Progenitor cell of endocrine pancreas (in vitro differentiated cells): ENCODE measurements at regions not wholly inside any gene's neighbourhood (a gene's known extent, or its start where the extent isn't known, plus 50 kb on each side); places are given as distances from the start of the nearest gene placed in this dataset.

ENCODE experiments used
- DNase-seq: peaks from one replicate; pipeline ENCODE4 v3.0.0; 2021; ENCODE audit warnings: low spot score; ENCODE audit not compliant: unreplicated experiment
- H3K27ac Mint-ChIP-seq: 2 replicates; pipeline ENCODE4 v1.8.0; 2021; ENCODE audit warnings: mild to moderate bottlenecking, moderate library complexity, mixed read lengths
- H3K27me3 Mint-ChIP-seq: 2 replicates; pipeline ENCODE4 v1.8.0; 2021; ENCODE audit warnings: mixed read lengths
- H3K36me3 Mint-ChIP-seq: 2 replicates; pipeline ENCODE4 v1.8.0; 2022; ENCODE audit warnings: mixed read lengths; ENCODE audit not compliant: insufficient read depth
- H3K4me1 Mint-ChIP-seq: 2 replicates; pipeline ENCODE4 v1.8.0; 2021; ENCODE audit warnings: low read depth, mixed read lengths
- H3K4me3 Mint-ChIP-seq: 2 replicates; pipeline ENCODE4 v1.8.0; 2021; ENCODE audit warnings: low read depth, mild to moderate bottlenecking, moderate library complexity, mixed read lengths
- H3K9me3 Mint-ChIP-seq: 2 replicates; pipeline ENCODE4 v1.8.0; 2021; ENCODE audit warnings: low read depth, mixed read lengths
- CTCF ChIP-seq: fragments of 200-600 bp; sonication (generic); IDR thresholded peaks from one replicate; pipeline ENCODE4 v1.5.0; 2021; ENCODE audit warnings: antibody characterized with exemption, mild to moderate bottlenecking; ENCODE audit not compliant: unreplicated experiment

DNA sequence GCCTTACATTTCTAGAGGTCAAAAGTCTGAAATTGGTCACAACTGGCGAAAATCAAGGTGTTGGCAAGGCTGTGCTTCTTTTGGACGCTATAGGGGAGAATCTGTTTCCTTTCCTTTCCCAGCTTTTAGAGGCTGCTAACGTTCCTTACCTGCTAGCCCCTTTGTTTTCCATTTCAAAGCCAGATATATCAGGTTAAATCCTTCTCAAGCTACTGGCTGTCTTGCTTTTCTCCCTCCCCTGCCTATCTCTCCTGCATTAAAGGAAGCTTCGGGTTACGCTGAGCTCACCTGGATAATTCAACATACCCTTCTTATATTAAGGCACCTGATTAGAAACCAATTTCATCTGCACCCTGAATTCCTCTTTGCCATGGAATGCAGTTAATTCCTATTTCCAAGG, 1569.7 kb upstream of the SLC10A2 start:
- no peak for TF ChIP-seq CTCF
- DNase-seq = no peak
- Mint-ChIP-seq H3K36me3 (no peaks in the 10 kb centered on the region), H3K4me3 (no peak overlapping the region), H3K27me3 (no peaks in the 10 kb centered on the region), H3K4me1 (no peaks in the 10 kb centered on the region), H3K27ac (no peak overlapping the region), H3K9me3 (no peaks in the 10 kb centered on the region)

DNA sequence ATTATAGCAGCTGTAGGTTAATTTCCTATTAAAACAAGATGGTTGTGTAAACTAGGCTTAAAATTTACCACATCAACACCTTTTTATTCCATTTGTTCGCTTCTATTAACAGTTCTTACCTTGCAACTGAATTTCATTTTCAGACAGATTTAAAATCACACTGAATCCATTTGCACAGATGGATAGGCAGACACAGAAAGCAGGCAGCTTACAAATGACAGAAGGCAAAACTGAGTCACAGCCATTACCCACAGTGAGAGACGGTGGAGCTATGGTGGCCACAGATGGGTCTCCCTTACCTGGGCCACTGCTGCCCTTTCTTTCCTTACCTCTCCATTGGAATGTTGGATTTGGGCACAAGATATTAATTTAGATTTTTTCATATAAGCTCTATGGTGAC, 1567.8 kb upstream of the SLC10A2 start:
- no peak overlapping the region for H3K27ac Mint-ChIP-seq
- DNase-seq = no peak
- H3K4me1 Mint-ChIP-seq = no peaks in the 10 kb centered on the region
- H3K36me3 Mint-ChIP-seq = no peaks in the 10 kb centered on the region
- no peak for TF ChIP-seq CTCF
- no peaks in the 10 kb centered on the region for H3K9me3 Mint-ChIP-seq
- H3K4me3 Mint-ChIP-seq = no peak overlapping the region
- no peaks in the 10 kb centered on the region for H3K27me3 Mint-ChIP-seq

DNA sequence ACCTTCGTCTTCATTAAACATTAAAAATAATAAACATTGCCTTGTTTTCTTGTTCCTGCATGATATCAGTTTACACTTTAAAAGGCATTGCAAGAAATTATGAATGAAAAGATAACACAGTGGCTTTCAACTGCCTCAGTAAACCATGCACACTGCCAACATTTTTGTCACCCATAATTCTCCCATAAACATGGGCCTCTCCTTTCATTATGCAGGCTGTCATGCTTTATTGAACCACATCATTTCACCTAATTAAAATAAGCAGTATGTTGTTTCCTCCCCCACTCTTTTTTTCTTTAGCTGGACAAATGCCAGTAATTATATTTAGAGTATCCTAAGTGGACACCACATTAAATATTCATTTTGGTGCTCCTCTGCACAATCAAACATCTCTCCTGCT, 1566.5 kb upstream of the SLC10A2 start:
- H3K36me3 Mint-ChIP-seq = no peaks in the 10 kb centered on the region
- H3K27ac Mint-ChIP-seq = no peak overlapping the region
- no peaks in the 10 kb centered on the region for H3K27me3 Mint-ChIP-seq
- no peak for TF ChIP-seq CTCF
- H3K9me3 Mint-ChIP-seq = no peaks in the 10 kb centered on the region
- H3K4me3 Mint-ChIP-seq = no peak overlapping the region
- DNase-seq = no peak
- H3K4me1 Mint-ChIP-seq = no peaks in the 10 kb centered on the region

DNA sequence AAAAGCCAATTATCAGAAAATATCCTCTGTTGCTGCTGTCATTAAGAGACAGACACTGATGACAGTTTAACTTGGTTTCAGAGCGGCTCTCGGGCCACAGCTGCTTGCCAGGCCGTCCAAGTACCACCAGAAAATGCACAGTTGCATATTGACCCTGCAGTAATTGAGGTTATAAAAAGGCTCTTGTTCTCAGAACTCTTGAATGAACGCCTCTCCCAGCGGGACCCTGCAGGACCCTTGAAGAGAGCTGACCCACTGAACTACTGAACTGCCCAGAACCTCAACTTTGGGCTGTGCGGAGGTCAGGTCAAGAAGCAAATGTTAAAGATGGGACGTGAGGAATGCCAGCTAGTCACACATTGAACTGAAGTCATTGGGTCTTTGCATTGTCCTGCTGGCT, 1559.0 kb upstream of the SLC10A2 start:
- H3K27ac Mint-ChIP-seq = no peak overlapping the region
- no peaks in the 10 kb centered on the region for H3K36me3 Mint-ChIP-seq
- peaks cover 6% of the 10 kb centered on the region for H3K9me3 Mint-ChIP-seq
- H3K4me1 Mint-ChIP-seq = no peaks in the 10 kb centered on the region
- DNase-seq = no peak
- no peak overlapping the region for H3K4me3 Mint-ChIP-seq
- H3K27me3 Mint-ChIP-seq = no peaks in the 10 kb centered on the region
- no peak for TF ChIP-seq CTCF

DNA sequence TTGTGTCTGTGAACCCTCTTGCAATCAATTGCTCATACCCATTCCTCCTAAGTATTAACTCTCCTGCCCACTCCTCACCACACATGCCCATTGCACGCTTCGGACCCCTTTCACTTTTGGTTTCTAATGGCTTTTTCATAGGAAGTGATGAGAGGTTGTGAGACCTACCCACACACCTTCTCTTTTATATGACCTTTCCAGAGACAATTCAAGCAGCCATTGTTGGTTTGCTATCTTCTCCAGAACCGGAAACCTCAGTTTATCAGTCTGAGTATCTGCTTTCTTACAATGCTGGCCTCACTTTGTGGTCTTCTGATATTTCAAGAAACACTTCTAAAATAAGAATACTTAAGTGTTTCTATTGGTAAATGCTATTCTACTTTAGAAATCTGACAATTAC, 1550.8 kb upstream of the SLC10A2 start:
- H3K27me3 Mint-ChIP-seq = no peaks in the 10 kb centered on the region
- peaks cover 10% of the 10 kb centered on the region for H3K9me3 Mint-ChIP-seq
- H3K4me1 Mint-ChIP-seq = no peaks in the 10 kb centered on the region

More for the DNA sequence above, 1550.8 kb upstream of the SLC10A2 start:
- H3K36me3 Mint-ChIP-seq = peaks cover 2% of the 10 kb centered on the region
- DNase-seq = no peak
- no peak overlapping the region for H3K4me3 Mint-ChIP-seq
- no peak for TF ChIP-seq CTCF
- H3K27ac Mint-ChIP-seq = no peak overlapping the region
